ENCODE measurements at regions not wholly inside any gene's neighbourhood (a gene's known extent, or its start where the extent isn't known, plus 50 kb on each side); places are given as distances from the start of the nearest gene placed in this dataset.

DNA sequence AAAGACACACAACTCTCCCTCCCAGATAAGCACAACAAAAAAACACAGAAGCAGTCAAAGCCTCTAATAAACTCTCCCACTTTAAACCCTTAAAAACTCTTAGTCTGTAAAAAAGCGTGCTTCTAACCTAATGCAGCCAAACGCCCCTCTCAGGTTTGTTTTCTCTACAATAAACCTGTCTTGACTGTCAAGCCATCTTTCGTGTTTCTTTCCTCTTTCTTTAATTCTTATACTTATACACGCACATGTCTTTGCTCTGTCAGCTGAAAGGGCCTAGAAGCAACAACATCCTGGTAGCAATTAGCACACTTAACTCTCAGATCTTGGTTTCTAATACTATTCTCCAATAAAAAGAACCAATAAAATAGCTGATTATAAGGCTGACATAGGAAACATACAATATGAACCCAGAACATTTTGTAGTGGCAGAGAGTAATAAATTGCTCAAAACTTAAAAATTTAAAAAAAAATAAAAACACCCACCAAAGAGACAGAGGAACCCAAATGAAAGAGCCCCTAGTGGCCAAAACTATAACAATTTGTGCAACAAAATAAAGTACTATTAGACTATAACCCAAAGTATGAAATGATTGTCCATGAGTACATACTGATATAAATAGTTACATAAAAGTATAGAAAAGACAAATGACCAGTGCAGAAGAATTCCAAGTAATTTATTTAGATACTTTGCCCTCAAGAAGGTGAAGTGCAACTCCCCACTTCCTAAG lies 440.4 kb upstream of the ADGRL3 start:
- DNase-seq (ENCODE audit: low spot score), result no peak
- TF ChIP-seq, protein P1, sequence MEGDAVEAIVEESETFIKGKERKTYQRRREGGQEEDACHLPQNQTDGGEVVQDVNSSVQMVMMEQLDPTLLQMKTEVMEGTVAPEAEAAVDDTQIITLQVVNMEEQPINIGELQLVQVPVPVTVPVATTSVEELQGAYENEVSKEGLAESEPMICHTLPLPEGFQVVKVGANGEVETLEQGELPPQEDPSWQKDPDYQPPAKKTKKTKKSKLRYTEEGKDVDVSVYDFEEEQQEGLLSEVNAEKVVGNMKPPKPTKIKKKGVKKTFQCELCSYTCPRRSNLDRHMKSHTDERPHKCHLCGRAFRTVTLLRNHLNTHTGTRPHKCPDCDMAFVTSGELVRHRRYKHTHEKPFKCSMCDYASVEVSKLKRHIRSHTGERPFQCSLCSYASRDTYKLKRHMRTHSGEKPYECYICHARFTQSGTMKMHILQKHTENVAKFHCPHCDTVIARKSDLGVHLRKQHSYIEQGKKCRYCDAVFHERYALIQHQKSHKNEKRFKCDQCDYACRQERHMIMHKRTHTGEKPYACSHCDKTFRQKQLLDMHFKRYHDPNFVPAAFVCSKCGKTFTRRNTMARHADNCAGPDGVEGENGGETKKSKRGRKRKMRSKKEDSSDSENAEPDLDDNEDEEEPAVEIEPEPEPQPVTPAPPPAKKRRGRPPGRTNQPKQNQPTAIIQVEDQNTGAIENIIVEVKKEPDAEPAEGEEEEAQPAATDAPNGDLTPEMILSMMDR (conservative IDR thresholded peaks at IDR 0.05; ENCODE audit: low read depth), result no peak
- H3K27ac ChIP-seq, result no peak overlapping the region
- ChIA-PET CTCF (interaction anchor here (0.7 to 1.4 kb wide), 2 partner anchors 8 to 165 kb away, joined by 3 to 5 read pairs; no protein-coding TSS in a partner anchor), POLR2A (ENCODE audit: low non-redundant PET) (no interaction called here)

DNA sequence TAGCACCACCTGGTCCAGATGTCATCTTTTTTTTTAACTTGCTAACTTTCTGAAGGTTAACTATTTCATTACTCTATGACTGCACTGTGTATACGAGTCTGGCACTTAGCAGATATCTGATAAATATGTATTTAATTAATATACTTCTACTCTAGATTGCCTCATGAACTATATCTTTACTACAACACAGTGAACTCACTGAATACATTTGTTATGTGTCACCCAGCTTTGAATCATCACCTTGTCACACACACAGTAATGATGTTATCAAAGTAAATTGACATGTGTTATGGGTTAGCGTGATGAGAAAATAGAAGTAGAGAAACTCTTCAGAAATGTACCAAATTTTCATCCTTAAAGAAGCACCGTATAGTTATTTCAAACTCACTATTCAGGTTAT lies 419.3 kb upstream of the ADGRL3 start:
- TF ChIP-seq, protein P1 (conservative IDR thresholded peaks at IDR 0.05; ENCODE audit: low read depth), result no peak
- DNase-seq (ENCODE audit: low spot score), result no peak
- no peak overlapping the region for H3K27ac ChIP-seq
- ChIA-PET POLR2A (ENCODE audit: low non-redundant PET) (no interaction called here), CTCF (no interaction called here)

DNA sequence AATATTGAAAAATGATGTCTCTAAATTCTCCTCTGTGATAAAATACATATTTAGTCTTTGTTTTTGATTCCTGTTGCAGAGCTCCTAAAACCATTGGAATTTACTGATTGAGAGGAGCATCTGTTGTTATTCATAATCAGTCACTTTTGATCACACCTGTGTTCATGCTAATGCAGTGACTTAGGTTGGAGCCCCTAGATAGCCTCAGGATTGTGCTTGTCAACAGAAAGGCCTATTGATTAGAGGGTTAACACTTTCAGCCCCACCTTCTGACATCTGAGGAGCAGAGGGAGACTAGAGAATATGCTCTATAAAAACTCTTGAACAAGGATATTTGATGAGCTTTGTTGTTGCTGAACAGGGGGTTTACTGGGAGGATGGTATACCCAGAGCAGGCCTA lies 409.5 kb upstream of the ADGRL3 start:
- no peak overlapping the region for H3K27ac ChIP-seq
- ChIA-PET CTCF (interaction anchor here (0.7 kb wide), 1 partner anchor 1730 kb away, joined by 3 read pairs; no protein-coding TSS in a partner anchor), POLR2A (ENCODE audit: low non-redundant PET) (no interaction called here)
- TF ChIP-seq, protein P1 (conservative IDR thresholded peaks at IDR 0.05; ENCODE audit: low read depth), result no peak
- no peak for DNase-seq (ENCODE audit: low spot score)

DNA sequence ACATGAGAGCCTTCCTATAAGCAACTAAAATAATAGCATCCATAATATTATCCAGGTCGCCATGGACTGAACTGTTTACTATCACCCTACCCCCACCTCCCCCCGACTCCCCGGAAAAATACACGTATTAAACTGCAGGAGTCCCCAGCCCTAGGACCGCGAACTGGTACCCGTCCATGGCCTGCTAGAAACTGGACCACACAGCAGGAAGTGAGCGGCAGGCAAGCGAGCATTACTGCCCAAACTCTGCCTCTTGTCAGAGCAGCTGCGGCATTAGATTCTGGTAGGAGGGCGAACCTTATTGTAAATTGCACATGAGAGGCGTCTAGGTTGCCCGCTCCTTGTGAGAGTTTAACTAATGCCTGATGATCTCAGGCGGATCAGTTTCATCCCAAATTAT lies 405.8 kb upstream of the ADGRL3 start:
- H3K27ac ChIP-seq, result no peak overlapping the region
- no peak for DNase-seq (ENCODE audit: low spot score)
- ChIA-PET POLR2A (ENCODE audit: low non-redundant PET) (no interaction called here), CTCF (no interaction called here)
- TF ChIP-seq, protein P1 (conservative IDR thresholded peaks at IDR 0.05; ENCODE audit: low read depth), result no peak

DNA sequence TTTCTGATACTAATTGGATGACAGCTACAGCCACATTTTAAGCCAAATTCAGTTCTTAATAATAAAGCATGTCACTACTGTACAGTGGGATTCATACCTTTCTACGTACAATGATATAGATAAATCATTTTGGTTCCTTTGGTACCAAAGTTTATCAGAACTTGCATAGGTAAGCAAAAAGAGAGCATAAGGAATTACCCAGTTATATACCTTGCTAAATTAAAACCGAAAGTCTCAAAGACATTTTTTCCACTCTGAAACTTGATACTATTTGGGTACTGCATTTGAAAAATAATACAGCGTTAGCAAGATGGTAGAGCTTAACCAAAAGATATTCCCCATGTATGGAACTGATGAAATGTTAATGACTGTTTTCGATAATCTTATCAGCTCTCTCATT lies 400.9 kb upstream of the ADGRL3 start:
- TF ChIP-seq, protein P1 (conservative IDR thresholded peaks at IDR 0.05; ENCODE audit: low read depth), result no peak
- ChIA-PET POLR2A (ENCODE audit: low non-redundant PET) (no interaction called here), CTCF (no interaction called here)

DNA sequence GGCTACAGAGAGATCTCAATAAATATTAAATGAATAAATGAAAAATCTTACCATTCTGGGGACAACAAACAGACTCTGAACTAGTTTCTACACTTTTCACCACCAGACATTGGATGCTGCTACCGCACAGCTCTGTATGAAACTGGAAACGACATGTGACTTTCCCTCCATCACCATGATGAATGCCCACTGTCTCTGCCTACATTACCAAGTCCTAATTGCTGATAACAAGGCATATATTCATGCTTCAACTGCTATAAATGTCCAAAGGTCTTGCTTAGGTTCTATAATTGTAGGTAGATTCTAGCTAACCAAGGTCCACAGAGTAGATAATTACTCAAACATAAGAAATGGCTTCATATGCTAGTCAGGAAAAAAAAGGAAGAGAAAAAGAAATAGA lies 399.4 kb upstream of the ADGRL3 start:
- DNase-seq (ENCODE audit: low spot score), result no peak
- ChIA-PET POLR2A (ENCODE audit: low non-redundant PET) (no interaction called here), CTCF (interaction anchor here (0.8 kb wide), 1 partner anchor 42 kb away, joined by 4 read pairs; no protein-coding TSS in a partner anchor)
- no peak overlapping the region for H3K27ac ChIP-seq
- TF ChIP-seq, protein P1 (conservative IDR thresholded peaks at IDR 0.05; ENCODE audit: low read depth), result no peak

More for the DNA sequence above, 400.9 kb upstream of the ADGRL3 start:
- DNase-seq (ENCODE audit: low spot score), result no peak
- H3K27ac ChIP-seq, result no peak overlapping the region

Data from RWPE1 (cell line).